ENCODE measurements at regions not wholly inside any gene's neighbourhood (a gene's known extent, or its start where the extent isn't known, plus 50 kb on each side); places are given as distances from the start of the nearest gene placed in this dataset.

DNA sequence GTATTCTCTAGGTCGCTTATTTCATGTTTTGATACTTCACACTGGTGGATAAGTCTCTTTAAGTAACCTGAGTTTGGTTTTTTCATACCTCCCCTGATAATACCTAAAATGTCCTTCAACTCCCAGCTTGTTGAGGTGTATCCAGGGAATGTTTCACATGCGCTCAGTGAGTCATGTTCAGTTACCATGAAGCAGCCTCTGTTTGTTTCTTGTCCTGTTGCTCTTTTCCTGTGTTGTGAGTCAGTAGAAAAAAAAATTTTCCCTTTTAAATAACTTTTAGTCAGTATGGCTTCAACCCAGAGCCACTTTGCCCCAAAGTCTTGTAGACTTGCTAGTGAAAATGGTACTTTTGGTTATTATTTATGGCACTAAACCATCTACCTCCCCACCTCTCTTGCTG is 278.4 kb upstream of the ZPLD1 start:
- TF ChIP-seq, protein P1, sequence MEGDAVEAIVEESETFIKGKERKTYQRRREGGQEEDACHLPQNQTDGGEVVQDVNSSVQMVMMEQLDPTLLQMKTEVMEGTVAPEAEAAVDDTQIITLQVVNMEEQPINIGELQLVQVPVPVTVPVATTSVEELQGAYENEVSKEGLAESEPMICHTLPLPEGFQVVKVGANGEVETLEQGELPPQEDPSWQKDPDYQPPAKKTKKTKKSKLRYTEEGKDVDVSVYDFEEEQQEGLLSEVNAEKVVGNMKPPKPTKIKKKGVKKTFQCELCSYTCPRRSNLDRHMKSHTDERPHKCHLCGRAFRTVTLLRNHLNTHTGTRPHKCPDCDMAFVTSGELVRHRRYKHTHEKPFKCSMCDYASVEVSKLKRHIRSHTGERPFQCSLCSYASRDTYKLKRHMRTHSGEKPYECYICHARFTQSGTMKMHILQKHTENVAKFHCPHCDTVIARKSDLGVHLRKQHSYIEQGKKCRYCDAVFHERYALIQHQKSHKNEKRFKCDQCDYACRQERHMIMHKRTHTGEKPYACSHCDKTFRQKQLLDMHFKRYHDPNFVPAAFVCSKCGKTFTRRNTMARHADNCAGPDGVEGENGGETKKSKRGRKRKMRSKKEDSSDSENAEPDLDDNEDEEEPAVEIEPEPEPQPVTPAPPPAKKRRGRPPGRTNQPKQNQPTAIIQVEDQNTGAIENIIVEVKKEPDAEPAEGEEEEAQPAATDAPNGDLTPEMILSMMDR (IDR thresholded peaks at IDR 0.05), result no peak
- TF ChIP-seq POLR2A (IDR thresholded peaks at IDR 0.05), result no peak
